ENCODE measurements at regions not wholly inside any gene's neighbourhood (a gene's known extent, or its start where the extent isn't known, plus 50 kb on each side); places are given as distances from the start of the nearest gene placed in this dataset.

- TF ChIP-seq POLR2A (IDR thresholded peaks at IDR 0.05; ENCODE audit: low read depth, low read length) (no peak), TAF1 (IDR thresholded peaks at IDR 0.05; ENCODE audit: borderline replicate concordance, low read depth, low read length) (no peak)
Observed at GRCh38 chr1:102105931-102106550, 109.3 kb upstream of the OLFM3 start.
